Panc1 (cell line): ENCODE measurements at regions not wholly inside any gene's neighbourhood (a gene's known extent, or its start where the extent isn't known, plus 50 kb on each side); places are given as distances from the start of the nearest gene placed in this dataset.

ENCODE experiments used
- ATAC-seq: fragments of 200-7000 bp; cut with Tn5 transposase; 2 replicates; pipeline ENCODE4 v1.9.1; 2020; ENCODE audit warnings: mild to moderate bottlenecking, moderate library complexity
- BruUV-seq: library from RNA; stranded (reverse); fragments of 400-500 nt; replicated peaks from 2 replicates; lab custom pipeline; 2021; lab: Mats Ljungman, UMichigan
- CTCF ChIA-PET: fragments of 300-600 bp; sonication (Branson Sonifier 250); formaldehyde crosslinking; loops from one replicate; lab custom pipeline; 2022; ENCODE audit warnings: antibody characterized with exemption; lab: Charles Lee
- POLR2A ChIA-PET: fragments of 300-600 bp; sonication (Branson Sonifier 250); formaldehyde crosslinking; loops from one replicate; lab custom pipeline; 2022; ENCODE audit warnings: antibody characterized with exemption; lab: Charles Lee
- DNase-seq: peaks from one replicate; pipeline ENCODE4 v3.0.0-alpha.2; 2010; ENCODE audit warnings: low read depth, low spot score
- H3K27ac ChIP-seq: 2 replicates; pipeline ENCODE4 v1.5.1; 2011; ENCODE audit warnings: mild to moderate bottlenecking, low read length, inconsistent platforms
- H3K27me3 ChIP-seq: fragments of 200-500 bp; sonication (Bioruptor generic); 2 replicates; pipeline ENCODE4 v1.6.0; 2014; ENCODE audit warnings: low read length, inconsistent platforms; ENCODE audit not compliant: control insufficient read depth, insufficient read depth
- H3K36me3 ChIP-seq: fragments of 200-500 bp; sonication (Bioruptor generic); 2 replicates; pipeline ENCODE4 v1.5.1; 2014; ENCODE audit warnings: inconsistent platforms, mild to moderate bottlenecking, low read length, moderate library complexity; ENCODE audit not compliant: control insufficient read depth, insufficient read depth
- H3K4me1 ChIP-seq: 2 replicates; pipeline ENCODE4 v1.5.1; 2011; ENCODE audit warnings: inconsistent platforms, mild to moderate bottlenecking, low read length, moderate library complexity; ENCODE audit not compliant: control insufficient read depth, insufficient read depth
- H3K4me3 ChIP-seq, 2 experiments: 2 replicates each; pipeline ENCODE4 v1.5.1; 2011 to 2012; ENCODE audit warnings: low read depth in 2 of 2, low read length in 2 of 2, mild to moderate bottlenecking in 2 of 2, inconsistent platforms in 1 of 2, moderate library complexity in 1 of 2
- H3K9me3 ChIP-seq: fragments of 200-500 bp; sonication (Bioruptor generic); 2 replicates; pipeline ENCODE4 v1.5.1; 2014; ENCODE audit warnings: low read depth, mild to moderate bottlenecking, inconsistent platforms, low read length, moderate library complexity; ENCODE audit not compliant: control insufficient read depth, insufficient read depth
- CTCF ChIP-seq: fragments of 450-650 bp; IDR thresholded peaks from 2 replicates; pipeline ENCODE4 v1.5.1; 2017; ENCODE audit warnings: mild to moderate bottlenecking
- POLR2AphosphoS5 ChIP-seq: IDR thresholded peaks from 2 replicates; pipeline ENCODE4 v1.6.1; 2012; ENCODE audit warnings: mild to moderate bottlenecking, low read depth, low read length, moderate library complexity
- REST ChIP-seq, 2 experiments: IDR thresholded peaks; 2 replicates each; pipeline ENCODE4 v1.6.1; 2011 to 2012; ENCODE audit warnings: low read depth in 2 of 2, control low read depth in 1 of 2, low read length in 1 of 2, mild to moderate bottlenecking in 1 of 2, moderate library complexity in 1 of 2; ENCODE audit not compliant: insufficient read depth in 1 of 2
- SIN3A ChIP-seq: IDR thresholded peaks from 2 replicates; pipeline ENCODE4 v1.6.1; 2012; ENCODE audit warnings: low read depth, mild to moderate bottlenecking, low read length, moderate library complexity, borderline replicate concordance; ENCODE audit not compliant: insufficient read depth
- TCF7L2 ChIP-seq: IDR thresholded peaks from 2 replicates; pipeline ENCODE4 v1.6.1; 2011; ENCODE audit warnings: mild to moderate bottlenecking, low read depth, low read length, inconsistent platforms
- in situ Hi-C: cut with HindIII; loops from 2 replicates; pipeline ENCODE4 v1.10.0; 2016; ENCODE audit warnings: low sequenced_read_pairs, low pct_unique_long_range_greater_than_20kb
- intact Hi-C: fragments of 100-400 bp; cut with micrococcal nuclease; formaldehyde crosslinking; loops from one replicate; pipeline ENCODE4 v1.10.0; 2022; ENCODE audit not compliant: unreplicated experiment

GRCh38 chr12:111045941-111046340, 125.6 kb upstream of the MYL2 start:
- CTCF ChIA-PET = interaction anchor here (0.6 kb wide), 1 partner anchor 28 kb away, joined by 5 read pairs; no protein-coding TSS in a partner anchor
- in situ Hi-C loops = no loop called here
- POLR2A ChIA-PET = no interaction called here
- DNase-seq (no peak), ATAC-seq (no peak)
- no TSS peak for BruUV-seq
- intact Hi-C loops = no loop called here
- no peak overlapping the region for H3K27ac ChIP-seq
- no peaks in the 10 kb centered on the region for H3K9me3 ChIP-seq
- H3K4me1 ChIP-seq = no peaks in the 10 kb centered on the region
- no peaks in the 10 kb centered on the region for H3K36me3 ChIP-seq
- no peaks in the 10 kb centered on the region for H3K27me3 ChIP-seq
- H3K4me3 ChIP-seq = no peak overlapping the region
- TF ChIP-seq CTCF = no peak
- TF ChIP-seq REST (IDR thresholded peaks at IDR 0.05; ENCODE audit: insufficient read depth in 1 of 2, low read depth in 2 of 2, low read length in 1 of 2) = no peak
- no peak for TF ChIP-seq SIN3A
- TF ChIP-seq TCF7L2 = no peak
- no peak for TF ChIP-seq POLR2AphosphoS5

GRCh38 chr12:111041091-111041490, 120.7 kb upstream of the MYL2 start:
- H3K9me3 ChIP-seq = no peaks in the 10 kb centered on the region
- ChIA-PET CTCF (no interaction called here), POLR2A (no interaction called here)
- no peak for ATAC-seq
- H3K4me3 ChIP-seq = no peak overlapping the region
- H3K27me3 ChIP-seq = peaks cover 16% of the 10 kb centered on the region
- peaks cover 4% of the 10 kb centered on the region; the same call in 1 of the 2 replicates for H3K4me1 ChIP-seq
- no TSS peak for BruUV-seq
- no peak for TF ChIP-seq SIN3A
- no peaks in the 10 kb centered on the region for H3K36me3 ChIP-seq
- intact Hi-C loops (no loop called here), in situ Hi-C loops (no loop called here)
- DNase-seq = no peak
- H3K27ac ChIP-seq = no peak overlapping the region

GRCh38 chr12:111040690-111041089, 120.3 kb upstream of the MYL2 start:
- POLR2A ChIA-PET = no interaction called here
- Histone ChIP-seq H3K4me1 (peaks cover 7% of the 10 kb centered on the region; the same call in 1 of the 2 replicates), H3K27me3 (peaks cover 19% of the 10 kb centered on the region), H3K4me3 (no peak overlapping the region), H3K36me3 (no peaks in the 10 kb centered on the region), H3K9me3 (no peaks in the 10 kb centered on the region), H3K27ac (no peak overlapping the region)
- CTCF ChIA-PET = no interaction called here
- intact Hi-C loops = no loop called here
- ATAC-seq (no peak), DNase-seq (no peak)
- in situ Hi-C loops = no loop called here
- no peak for TF ChIP-seq POLR2AphosphoS5
- no peak for TF ChIP-seq SIN3A
- TF ChIP-seq TCF7L2 = no peak
- TF ChIP-seq CTCF = no peak
- TF ChIP-seq REST (IDR thresholded peaks at IDR 0.05; ENCODE audit: insufficient read depth in 1 of 2, low read depth in 2 of 2, low read length in 1 of 2) = no peak
- no TSS peak for BruUV-seq
